SKM-1 treated with dmso at 0.1 percent for 144 hours (cell line): ENCODE measurements at regions not wholly inside any gene's neighbourhood (a gene's known extent, or its start where the extent isn't known, plus 50 kb on each side); places are given as distances from the start of the nearest gene placed in this dataset.

Source experiments
- DNase-seq: peaks from one replicate; lab custom pipeline; 2025; ENCODE audit not compliant: unreplicated experiment; lab: John Stamatoyannopoulos, UW

- DNase-seq = no peak
These were observed 114.1 kb upstream of the ETS2 start for GRCh38 chr21:38691631-38692030.

GRCh38 chr21:38696579-38696978 is 109.2 kb upstream of the ETS2 start:
- DNase-seq = no peak

- no peak for DNase-seq
These were observed 106.7 kb upstream of the ETS2 start for GRCh38 chr21:38699048-38699447.

- DNase-seq = no peak
These were observed 103.5 kb upstream of the ETS2 start for GRCh38 chr21:38702196-38702595.

- DNase-seq = no peak
These were observed 95.9 kb upstream of the ETS2 start for GRCh38 chr21:38709876-38710275.

GRCh38 chr21:38712071-38712470 is 93.7 kb upstream of the ETS2 start:
- peak; percentile 13 for DNase-seq

- no peak for DNase-seq
These were observed 93.1 kb upstream of the ETS2 start for GRCh38 chr21:38712664-38713063.

- no peak for DNase-seq
These were observed 91.5 kb upstream of the ETS2 start for GRCh38 chr21:38714039-38714817.

- DNase-seq = no peak
These were observed 90.7 kb upstream of the ETS2 start for GRCh38 chr21:38714999-38715398.

GRCh38 chr21:38716088-38716487 is 89.6 kb upstream of the ETS2 start:
- no peak for DNase-seq

- DNase-seq = no peak
These were observed 88.8 kb upstream of the ETS2 start for GRCh38 chr21:38716942-38717341.

- DNase-seq = peak; percentile 69
These were observed 87.2 kb upstream of the ETS2 start for GRCh38 chr21:38718481-38718880.

GRCh38 chr21:38720074-38720473 is 85.7 kb upstream of the ETS2 start:
- no peak for DNase-seq

GRCh38 chr21:38721055-38721454 is 84.7 kb upstream of the ETS2 start:
- DNase-seq = no peak

GRCh38 chr21:38721958-38722357 is 83.8 kb upstream of the ETS2 start:
- peak; percentile 41 for DNase-seq

- peak; percentile 21 for DNase-seq
These were observed 80.3 kb upstream of the ETS2 start for GRCh38 chr21:38725196-38726157.

GRCh38 chr21:38726482-38726881 is 79.2 kb upstream of the ETS2 start:
- DNase-seq = no peak

GRCh38 chr21:38729291-38729690 is 76.4 kb upstream of the ETS2 start:
- no peak for DNase-seq

GRCh38 chr21:38729754-38730379 is 75.9 kb upstream of the ETS2 start:
- DNase-seq = no peak

GRCh38 chr21:38733972-38734546 is 71.7 kb upstream of the ETS2 start:
- peak; percentile 50 for DNase-seq

GRCh38 chr21:38734646-38735365 is 70.9 kb upstream of the ETS2 start:
- DNase-seq = no peak
